Neural progenitor cell (in vitro differentiated cells): ENCODE measurements at regions not wholly inside any gene's neighbourhood (a gene's known extent, or its start where the extent isn't known, plus 50 kb on each side); places are given as distances from the start of the nearest gene placed in this dataset.

Experiments used
- CTCF ChIP-seq: fragments of 200-600 bp; sonication (generic); IDR thresholded peaks from 2 replicates; pipeline ENCODE4 v1.5.1; 2017; ENCODE audit warnings: antibody characterized with exemption, mild to moderate bottlenecking
- EZH2phosphoT487 ChIP-seq: fragments of 200-600 bp; sonication (generic); IDR thresholded peaks from 2 replicates; pipeline ENCODE4 v1.6.1; 2017; ENCODE audit warnings: antibody characterized with exemption

- TF ChIP-seq CTCF, result no peak
- no peak for TF ChIP-seq EZH2phosphoT487
Measured at GRCh38 chr7:3197567-3198213, 103.4 kb upstream of the SDK1 start.
